HG02840 (cell line): ENCODE measurements at regions not wholly inside any gene's neighbourhood (a gene's known extent, or its start where the extent isn't known, plus 50 kb on each side); places are given as distances from the start of the nearest gene placed in this dataset.
"Not testable (repeated sequence)": the region's sequence is repeated elsewhere in the genome, so short reads cannot be mapped to it uniquely, and the experiment has no call there.

ENCODE experiments used
- ATAC-seq: cut with Tn5 transposase; IDR thresholded peaks from one replicate; pipeline ENCODE4 v1.9.1; 2021; ENCODE audit warnings: mild to moderate bottlenecking, moderate library complexity, moderate number of reproducible peaks; ENCODE audit not compliant: unreplicated experiment, low FRiP score

- no peak for ATAC-seq
These were observed 191.5 kb downstream of the OTUD1 start for GRCh38 chr10:23630376-23630775.

- no peak for ATAC-seq
These were observed 192.0 kb downstream of the OTUD1 start for GRCh38 chr10:23630885-23631284.

- no peak for ATAC-seq
These were observed 204.4 kb downstream of the OTUD1 start for GRCh38 chr10:23643111-23643780.

- no peak for ATAC-seq
These were observed 209.7 kb downstream of the OTUD1 start for GRCh38 chr10:23648618-23649017.

- ATAC-seq = no peak
These were observed 217.9 kb downstream of the OTUD1 start for GRCh38 chr10:23656735-23657134.

GRCh38 chr10:23657677-23658076 lies 218.8 kb downstream of the OTUD1 start:
- no peak for ATAC-seq

- not testable (repeated sequence) for ATAC-seq
These were observed 233.0 kb downstream of the OTUD1 start for GRCh38 chr10:23671866-23672265.

- ATAC-seq = no peak
These were observed 236.7 kb downstream of the OTUD1 start for GRCh38 chr10:23675585-23675984.

GRCh38 chr10:23676296-23676695 lies 237.4 kb downstream of the OTUD1 start:
- ATAC-seq = no peak

GRCh38 chr10:23686722-23687121 lies 247.8 kb downstream of the OTUD1 start:
- no peak for ATAC-seq

- no peak for ATAC-seq
These were observed 253.9 kb downstream of the OTUD1 start for GRCh38 chr10:23692736-23693135.

- ATAC-seq = no peak
These were observed 254.6 kb downstream of the OTUD1 start for GRCh38 chr10:23693501-23693901.

- ATAC-seq = no peak
These were observed 255.1 kb downstream of the OTUD1 start for GRCh38 chr10:23693925-23694324.

GRCh38 chr10:23694446-23694920 lies 255.6 kb downstream of the OTUD1 start:
- ATAC-seq = no peak

GRCh38 chr10:23694921-23695824 lies 256.3 kb downstream of the OTUD1 start:
- ATAC-seq = no peak

- no peak for ATAC-seq
These were observed 257.0 kb downstream of the OTUD1 start for GRCh38 chr10:23695825-23696420.

- no peak for ATAC-seq
These were observed 257.6 kb downstream of the OTUD1 start for GRCh38 chr10:23696476-23696875.

GRCh38 chr10:23702977-23703414 lies 264.1 kb downstream of the OTUD1 start:
- ATAC-seq = peak; percentile 65

- no peak for ATAC-seq
These were observed 276.5 kb downstream of the OTUD1 start for GRCh38 chr10:23715363-23715762.

GRCh38 chr10:23717913-23718312 lies 279.0 kb downstream of the OTUD1 start:
- ATAC-seq = no peak

GRCh38 chr10:23718946-23719345 lies 280.1 kb downstream of the OTUD1 start:
- no peak for ATAC-seq
